ENCODE measurements at regions not wholly inside any gene's neighbourhood (a gene's known extent, or its start where the extent isn't known, plus 50 kb on each side); places are given as distances from the start of the nearest gene placed in this dataset.
A peak's percentile ranks its signal among the peaks of the same experiment; 100 is the strongest.

- DNase-seq (ENCODE audit: low spot score) = no peak
These were observed 605.1 kb downstream of the PCDH18 start for GRCh38 chr4:136927172-136927571.

GRCh38 chr4:136925203-136925602, 607.1 kb downstream of the PCDH18 start:
- no peak for DNase-seq (ENCODE audit: low spot score)

GRCh38 chr4:136922066-136922465, 610.2 kb downstream of the PCDH18 start:
- DNase-seq (ENCODE audit: low spot score) = no peak

GRCh38 chr4:136920092-136920881, 612.0 kb downstream of the PCDH18 start:
- no peak for DNase-seq (ENCODE audit: low spot score)

- DNase-seq (ENCODE audit: low spot score) = no peak
These were observed 613.5 kb downstream of the PCDH18 start for GRCh38 chr4:136918772-136919171.

GRCh38 chr4:136917312-136918110, 614.8 kb downstream of the PCDH18 start:
- no peak for DNase-seq (ENCODE audit: low spot score)

- no peak for DNase-seq (ENCODE audit: low spot score)
These were observed 622.7 kb downstream of the PCDH18 start for GRCh38 chr4:136909626-136910025.

GRCh38 chr4:136908122-136908521, 624.2 kb downstream of the PCDH18 start:
- no peak for DNase-seq (ENCODE audit: low spot score)

- no peak for DNase-seq (ENCODE audit: low spot score)
These were observed 631.6 kb downstream of the PCDH18 start for GRCh38 chr4:136900696-136901095.

GRCh38 chr4:136898590-136899248, 633.6 kb downstream of the PCDH18 start:
- DNase-seq (ENCODE audit: low spot score) = no peak

GRCh38 chr4:136893573-136893972, 638.7 kb downstream of the PCDH18 start:
- DNase-seq (ENCODE audit: low spot score) = no peak

GRCh38 chr4:136881666-136882065, 650.6 kb downstream of the PCDH18 start:
- DNase-seq (ENCODE audit: low spot score) = no peak

GRCh38 chr4:136873555-136873954, 658.7 kb downstream of the PCDH18 start:
- DNase-seq (ENCODE audit: low spot score) = no peak

- no peak for DNase-seq (ENCODE audit: low spot score)
These were observed 664.8 kb downstream of the PCDH18 start for GRCh38 chr4:136867465-136867864.

GRCh38 chr4:136865526-136865925, 666.8 kb downstream of the PCDH18 start:
- DNase-seq (ENCODE audit: low spot score) = no peak

GRCh38 chr4:136864604-136865185, 667.6 kb downstream of the PCDH18 start:
- peak; percentile 88 for DNase-seq (ENCODE audit: low spot score)

- DNase-seq (ENCODE audit: low spot score) = peak; percentile 13
These were observed 668.5 kb downstream of the PCDH18 start for GRCh38 chr4:136863756-136864155.

GRCh38 chr4:136862653-136863052, 669.6 kb downstream of the PCDH18 start:
- no peak for DNase-seq (ENCODE audit: low spot score)

GRCh38 chr4:136861091-136861490, 671.2 kb downstream of the PCDH18 start:
- no peak for DNase-seq (ENCODE audit: low spot score)

GRCh38 chr4:136858903-136859302, 673.4 kb downstream of the PCDH18 start:
- DNase-seq (ENCODE audit: low spot score) = no peak

GRCh38 chr4:136855886-136856285, 676.4 kb downstream of the PCDH18 start:
- no peak for DNase-seq (ENCODE audit: low spot score)

GRCh38 chr4:136850446-136850845, 681.8 kb downstream of the PCDH18 start:
- no peak for DNase-seq (ENCODE audit: low spot score)
